Thyroid gland (tissue), 4 donors: ENCODE measurements at regions not wholly inside any gene's neighbourhood (a gene's known extent, or its start where the extent isn't known, plus 50 kb on each side); places are given as distances from the start of the nearest gene placed in this dataset.

Experiments used
- POLR2A ChIP-seq, 2 donors: fragments of 450-650 bp; IDR thresholded peaks; one replicate each; pipeline ENCODE4 v1.6.1; 2017; ENCODE audit warnings: antibody characterized with exemption in 2 of 2, mild to moderate bottlenecking in 2 of 2, moderate library complexity in 1 of 2
- TF ChIP-seq, protein P1 (sequence below), 6 experiments: fragments of 200-600 bp in 3 of 6; fragments of 450-650 bp in 3 of 6; sonication (generic) in 3 of 6; IDR thresholded peaks; one replicate each; pipeline ENCODE4 v1.5.1; 2016 to 2019; ENCODE audit warnings: antibody characterized with exemption in 6 of 6, mild to moderate bottlenecking in 2 of 6, inconsistent platforms in 1 of 6, moderate library complexity in 1 of 6

- no peak for TF ChIP-seq POLR2A (IDR thresholded peaks at IDR 0.05)
- TF ChIP-seq, protein P1, sequence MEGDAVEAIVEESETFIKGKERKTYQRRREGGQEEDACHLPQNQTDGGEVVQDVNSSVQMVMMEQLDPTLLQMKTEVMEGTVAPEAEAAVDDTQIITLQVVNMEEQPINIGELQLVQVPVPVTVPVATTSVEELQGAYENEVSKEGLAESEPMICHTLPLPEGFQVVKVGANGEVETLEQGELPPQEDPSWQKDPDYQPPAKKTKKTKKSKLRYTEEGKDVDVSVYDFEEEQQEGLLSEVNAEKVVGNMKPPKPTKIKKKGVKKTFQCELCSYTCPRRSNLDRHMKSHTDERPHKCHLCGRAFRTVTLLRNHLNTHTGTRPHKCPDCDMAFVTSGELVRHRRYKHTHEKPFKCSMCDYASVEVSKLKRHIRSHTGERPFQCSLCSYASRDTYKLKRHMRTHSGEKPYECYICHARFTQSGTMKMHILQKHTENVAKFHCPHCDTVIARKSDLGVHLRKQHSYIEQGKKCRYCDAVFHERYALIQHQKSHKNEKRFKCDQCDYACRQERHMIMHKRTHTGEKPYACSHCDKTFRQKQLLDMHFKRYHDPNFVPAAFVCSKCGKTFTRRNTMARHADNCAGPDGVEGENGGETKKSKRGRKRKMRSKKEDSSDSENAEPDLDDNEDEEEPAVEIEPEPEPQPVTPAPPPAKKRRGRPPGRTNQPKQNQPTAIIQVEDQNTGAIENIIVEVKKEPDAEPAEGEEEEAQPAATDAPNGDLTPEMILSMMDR (IDR thresholded peaks at IDR 0.05), result no peak
Measured at GRCh38 chr4:151858356-151858755, 97.5 kb upstream of the GATB start.
